PC-9 (cell line): ENCODE measurements at regions not wholly inside any gene's neighbourhood (a gene's known extent, or its start where the extent isn't known, plus 50 kb on each side); places are given as distances from the start of the nearest gene placed in this dataset.

Experiments used
- BruUV-seq: library from RNA; stranded (reverse); fragments of 400-500 nt; replicated peaks from 2 replicates; lab custom pipeline; 2021; lab: Mats Ljungman, UMichigan
- CTCF ChIA-PET: fragments of 300-600 bp; sonication (Branson Sonifier 250); formaldehyde crosslinking; loops from one replicate; lab custom pipeline; 2022; ENCODE audit warnings: antibody characterized with exemption; lab: Charles Lee
- POLR2A ChIA-PET: fragments of 300-600 bp; sonication (Branson Sonifier 250); formaldehyde crosslinking; loops from one replicate; lab custom pipeline; 2022; ENCODE audit warnings: antibody characterized with exemption; ENCODE audit not compliant: unreplicated experiment; lab: Charles Lee
- DNase-seq, 2 experiments: peaks; one replicate each; pipeline versions ENCODE4 v3.0.0 to v3.0.0-alpha.2; 2015 to 2022; ENCODE audit warnings: mixed read lengths in 1 of 2
- H2AFZ ChIP-seq: fragments of 200-600 bp; sonication (generic); 2 replicates; pipeline ENCODE4 v1.8.1; 2017; ENCODE audit warnings: antibody characterized with exemption
- H3F3A ChIP-seq: fragments of 200-600 bp; sonication (generic); 2 replicates; pipeline ENCODE4 v1.8.1; 2017; ENCODE audit warnings: antibody characterized with exemption, mild to moderate bottlenecking, low read depth; ENCODE audit not compliant: insufficient read depth
- H3K27ac ChIP-seq: fragments of 200-600 bp; sonication (generic); 2 replicates; pipeline ENCODE4 v1.6.1; 2016; ENCODE audit warnings: mixed run types
- H3K27me3 ChIP-seq: fragments of 200-600 bp; sonication (generic); 2 replicates; pipeline ENCODE4 v1.6.1; 2016; ENCODE audit warnings: low read depth, mixed run types; ENCODE audit not compliant: insufficient read depth
- H3K36me3 ChIP-seq: fragments of 200-600 bp; sonication (generic); 2 replicates; pipeline ENCODE4 v1.6.1; 2016; ENCODE audit warnings: low read depth, mixed run types
- H3K4me1 ChIP-seq: fragments of 200-600 bp; sonication (generic); replicated peaks from 2 replicates; pipeline ENCODE4 v1.6.1; 2016; ENCODE audit warnings: mixed run types; ENCODE audit not compliant: insufficient read depth
- H3K4me2 ChIP-seq: fragments of 200-600 bp; sonication (generic); 2 replicates; pipeline ENCODE4 v1.6.1; 2017; ENCODE audit warnings: mixed run types
- H3K4me3 ChIP-seq: fragments of 200-600 bp; sonication (generic); 2 replicates; pipeline ENCODE4 v1.6.1; 2016; ENCODE audit warnings: mixed run types
- H3K79me2 ChIP-seq: fragments of 200-600 bp; sonication (generic); 2 replicates; pipeline ENCODE4 v1.6.1; 2017; ENCODE audit warnings: low read depth, mixed run types
- H3K9me2 ChIP-seq: fragments of 200-600 bp; sonication (generic); 2 replicates; pipeline ENCODE4 v1.8.1; 2017; ENCODE audit warnings: mild to moderate bottlenecking; ENCODE audit not compliant: insufficient read depth
- H3K9me3 ChIP-seq: fragments of 200-600 bp; sonication (generic); 2 replicates; pipeline ENCODE4 v1.8.1; 2016; ENCODE audit warnings: low read depth; ENCODE audit not compliant: insufficient read depth
- H4K20me1 ChIP-seq: fragments of 200-600 bp; sonication (generic); 2 replicates; pipeline ENCODE4 v1.8.1; 2017; ENCODE audit not compliant: insufficient read depth
- CTCF ChIP-seq: fragments of 200-600 bp; sonication (generic); conservative IDR thresholded peaks from 2 replicates; pipeline ENCODE4 v1.6.1; 2017; ENCODE audit warnings: mixed run types, antibody characterized with exemption, mild to moderate bottlenecking, moderate library complexity
- EZH2 ChIP-seq: fragments of 200-600 bp; sonication (generic); IDR thresholded peaks from 2 replicates; pipeline ENCODE4 v1.8.0; 2017; ENCODE audit warnings: antibody characterized with exemption, low read depth
- intact Hi-C: fragments of 100-400 bp; cut with micrococcal nuclease; formaldehyde crosslinking; loops from one replicate; pipeline ENCODE4 v1.10.0; 2022; ENCODE audit not compliant: unreplicated experiment

GRCh38 chr12:114166362-114166761, 200.2 kb upstream of the RBM19 start:
- H4K20me1 ChIP-seq: no peaks in the 10 kb centered on the region
- no peak for TF ChIP-seq EZH2
- peak; percentile 60; the same call in 1 of the 2 replicates for TF ChIP-seq CTCF
- no peaks in the 10 kb centered on the region for H3K79me2 ChIP-seq
- H2AFZ ChIP-seq: no peak overlapping the region
- no peak overlapping the region for H3K27ac ChIP-seq
- no peaks in the 10 kb centered on the region for H3K9me2 ChIP-seq
- H3K4me1 ChIP-seq: no peaks in the 10 kb centered on the region
- no peaks in the 10 kb centered on the region for H3F3A ChIP-seq
- peaks cover 16% of the 10 kb centered on the region for H3K27me3 ChIP-seq
- no peak overlapping the region for H3K4me3 ChIP-seq
- ChIA-PET POLR2A (no interaction called here), CTCF (no interaction called here)
- peak in 1 of 2 experiments; percentile 4 for DNase-seq
- no TSS peak for BruUV-seq
- no peaks in the 10 kb centered on the region for H3K9me3 ChIP-seq
- H3K4me2 ChIP-seq: no peak overlapping the region
- H3K36me3 ChIP-seq: no peaks in the 10 kb centered on the region
- intact Hi-C loops: no loop called here

- no peak overlapping the region for H2AFZ ChIP-seq
- H3K27ac ChIP-seq: no peak overlapping the region
- CTCF ChIA-PET: no interaction called here
- H3K9me2 ChIP-seq: no peaks in the 10 kb centered on the region
- POLR2A ChIA-PET: no interaction called here
- no peaks in the 10 kb centered on the region for H3K4me1 ChIP-seq
- H3K9me3 ChIP-seq: no peaks in the 10 kb centered on the region
- peaks cover 14% of the 10 kb centered on the region for H3K27me3 ChIP-seq
- no peak for DNase-seq
- no peak for TF ChIP-seq CTCF
- TF ChIP-seq EZH2: no peak
- H4K20me1 ChIP-seq: no peaks in the 10 kb centered on the region
- no peaks in the 10 kb centered on the region for H3K36me3 ChIP-seq
- H3K79me2 ChIP-seq: no peaks in the 10 kb centered on the region
- intact Hi-C loops: no loop called here
- no peak overlapping the region for H3K4me3 ChIP-seq
- H3F3A ChIP-seq: no peaks in the 10 kb centered on the region
- no peak overlapping the region for H3K4me2 ChIP-seq
- BruUV-seq: no TSS peak
These were observed 199.8 kb upstream of the RBM19 start for GRCh38 chr12:114165921-114166320.

- H4K20me1 ChIP-seq: no peaks in the 10 kb centered on the region
- ChIA-PET CTCF (no interaction called here), POLR2A (no interaction called here)
- BruUV-seq: no TSS peak
- H3K36me3 ChIP-seq: no peaks in the 10 kb centered on the region
- H3K27me3 ChIP-seq: 0 out of 2 replicates have a peak, but pooled peaks cover 7% of the 10 kb centered on the region
- H3K9me3 ChIP-seq: no peaks in the 10 kb centered on the region
- no peaks in the 10 kb centered on the region for H3K4me1 ChIP-seq
- H3K27ac ChIP-seq: no peak overlapping the region
- no peak overlapping the region for H3K4me3 ChIP-seq
- intact Hi-C loops: no loop called here
- no peak for DNase-seq
- H3K4me2 ChIP-seq: no peak overlapping the region
- no peaks in the 10 kb centered on the region for H3K9me2 ChIP-seq
- no peak for TF ChIP-seq CTCF
- TF ChIP-seq EZH2: no peak
- no peak overlapping the region for H2AFZ ChIP-seq
- H3K79me2 ChIP-seq: no peaks in the 10 kb centered on the region
- H3F3A ChIP-seq: no peaks in the 10 kb centered on the region
These were observed 198.2 kb upstream of the RBM19 start for GRCh38 chr12:114164351-114164750.
